ENCODE measurements at regions not wholly inside any gene's neighbourhood (a gene's known extent, or its start where the extent isn't known, plus 50 kb on each side); places are given as distances from the start of the nearest gene placed in this dataset.

- H3K36me3 ChIP-seq (ENCODE audit: insufficient read depth, low read length) = no peaks in the 10 kb centered on the region
- intact Hi-C loops (cut with micrococcal nuclease) = loop anchor here (1.0 kb wide), 1 partner anchor 31 kb away; no protein-coding TSS in a partner anchor
- Mint-ChIP-seq H3K27ac (no peak overlapping the region), H3K27me3 (peaks cover 0 to 3% of the 10 kb centered on the region in 2 donors), H3K4me1 (peaks cover 0 to 10% (median 0%) of the 10 kb centered on the region in 4 donors), H3K36me3 (no peaks in the 10 kb centered on the region), H3K9me3 (no peaks in the 10 kb centered on the region), H3K4me3 (no peak overlapping the region)
- ChIA-PET CTCF (ENCODE audit: partially characterized antibody) (no interaction called here), POLR2A (ENCODE audit: partially characterized antibody) (no interaction called here)
- no peak for DNase-seq
- H3K4me1 ChIP-seq (ENCODE audit: insufficient read depth, low read length) = no peaks in the 10 kb centered on the region
- H3K27ac ChIP-seq (ENCODE audit: low read depth, low read length) = no peak overlapping the region
- no peak overlapping the region for H3K4me3 ChIP-seq (ENCODE audit: low read length in 2 of 2)
- no peaks in the 10 kb centered on the region for H3K9me3 ChIP-seq (ENCODE audit: control insufficient read depth in 1 of 2, low read length in 2 of 2)
- no peaks in the 10 kb centered on the region for H3K27me3 ChIP-seq (ENCODE audit: insufficient read depth, low read length)
Measured at GRCh38 chr6:150456466-150456865, 87.7 kb downstream of the IYD start.

- H3K27me3 Mint-ChIP-seq = peaks cover 0 to 3% of the 10 kb centered on the region in 2 donors
Measured at GRCh38 chr6:150456902-150457643, 88.3 kb downstream of the IYD start.

GRCh38 chr6:150458579-150458978 is 89.8 kb downstream of the IYD start:
- H3K36me3 ChIP-seq (ENCODE audit: insufficient read depth, low read length) = no peaks in the 10 kb centered on the region
- Mint-ChIP-seq H3K27ac (no peak overlapping the region), H3K36me3 (no peaks in the 10 kb centered on the region), H3K4me3 (no peak overlapping the region), H3K27me3 (peaks cover 0 to 3% of the 10 kb centered on the region in 2 donors), H3K9me3 (no peaks in the 10 kb centered on the region), H3K4me1 (peaks cover 0 to 10% (median 0%) of the 10 kb centered on the region in 4 donors)
- ChIA-PET POLR2A (ENCODE audit: partially characterized antibody) (no interaction called here), CTCF (ENCODE audit: partially characterized antibody) (no interaction called here)
- H3K4me1 ChIP-seq (ENCODE audit: insufficient read depth, low read length) = no peaks in the 10 kb centered on the region
- H3K27ac ChIP-seq (ENCODE audit: low read depth, low read length) = no peak overlapping the region
- intact Hi-C loops (cut with micrococcal nuclease) = no loop called here
- no peak for DNase-seq
- H3K4me3 ChIP-seq (ENCODE audit: low read length in 2 of 2) = no peak overlapping the region
- no peaks in the 10 kb centered on the region for H3K27me3 ChIP-seq (ENCODE audit: insufficient read depth, low read length)
- H3K9me3 ChIP-seq (ENCODE audit: control insufficient read depth in 1 of 2, low read length in 2 of 2) = no peaks in the 10 kb centered on the region

More at GRCh38 chr6:150456902-150457643, 88.3 kb downstream of the IYD start:
- Mint-ChIP-seq H3K4me1 (peaks cover 0 to 10% (median 0%) of the 10 kb centered on the region in 4 donors), H3K36me3 (no peaks in the 10 kb centered on the region), H3K27ac (no peak overlapping the region), H3K4me3 (no peak overlapping the region), H3K9me3 (no peaks in the 10 kb centered on the region)
- no peak for DNase-seq
- no peaks in the 10 kb centered on the region for H3K36me3 ChIP-seq (ENCODE audit: insufficient read depth, low read length)
- no peak overlapping the region for H3K4me3 ChIP-seq (ENCODE audit: low read length in 2 of 2)
- no peaks in the 10 kb centered on the region for H3K9me3 ChIP-seq (ENCODE audit: control insufficient read depth in 1 of 2, low read length in 2 of 2)
- H3K4me1 ChIP-seq (ENCODE audit: insufficient read depth, low read length) = no peaks in the 10 kb centered on the region
- no peak overlapping the region for H3K27ac ChIP-seq (ENCODE audit: low read depth, low read length)
- intact Hi-C loops (cut with micrococcal nuclease) = loop anchor here (1.0 kb wide), 1 partner anchor 32 kb away; no protein-coding TSS in a partner anchor
- ChIA-PET CTCF (ENCODE audit: partially characterized antibody) (no interaction called here), POLR2A (ENCODE audit: partially characterized antibody) (no interaction called here)
- H3K27me3 ChIP-seq (ENCODE audit: insufficient read depth, low read length) = no peaks in the 10 kb centered on the region

- no peaks in the 10 kb centered on the region for H3K9me3 ChIP-seq (ENCODE audit: control insufficient read depth in 1 of 2, low read length in 2 of 2)
- Mint-ChIP-seq H3K4me3 (no peak overlapping the region), H3K36me3 (no peaks in the 10 kb centered on the region), H3K9me3 (no peaks in the 10 kb centered on the region), H3K27ac (no peak overlapping the region), H3K27me3 (peaks cover 0 to 1% of the 10 kb centered on the region in 2 donors), H3K4me1 (no peaks in the 10 kb centered on the region)
- no peak overlapping the region for H3K27ac ChIP-seq (ENCODE audit: low read depth, low read length)
- ChIA-PET POLR2A (ENCODE audit: partially characterized antibody) (no interaction called here), CTCF (ENCODE audit: partially characterized antibody) (no interaction called here)
- no peaks in the 10 kb centered on the region for H3K36me3 ChIP-seq (ENCODE audit: insufficient read depth, low read length)
- no peaks in the 10 kb centered on the region for H3K4me1 ChIP-seq (ENCODE audit: insufficient read depth, low read length)
- intact Hi-C loops (cut with micrococcal nuclease) = no loop called here
- no peak overlapping the region for H3K4me3 ChIP-seq (ENCODE audit: low read length in 2 of 2)
- no peak for DNase-seq
- H3K27me3 ChIP-seq (ENCODE audit: insufficient read depth, low read length) = no peaks in the 10 kb centered on the region
Measured at GRCh38 chr6:150463852-150464251, 95.0 kb downstream of the IYD start.

GRCh38 chr6:150464966-150465365 is 96.2 kb downstream of the IYD start:
- no peaks in the 10 kb centered on the region for H3K9me3 ChIP-seq (ENCODE audit: control insufficient read depth in 1 of 2, low read length in 2 of 2)
- Mint-ChIP-seq H3K4me3 (no peak overlapping the region), H3K9me3 (no peaks in the 10 kb centered on the region), H3K36me3 (no peaks in the 10 kb centered on the region), H3K27me3 (peaks cover 0 to 1% of the 10 kb centered on the region in 2 donors), H3K27ac (no peak overlapping the region), H3K4me1 (no peaks in the 10 kb centered on the region)
- intact Hi-C loops (cut with micrococcal nuclease) = no loop called here
- ChIA-PET CTCF (ENCODE audit: partially characterized antibody) (no interaction called here), POLR2A (ENCODE audit: partially characterized antibody) (no interaction called here)
- no peaks in the 10 kb centered on the region for H3K36me3 ChIP-seq (ENCODE audit: insufficient read depth, low read length)
- H3K27me3 ChIP-seq (ENCODE audit: insufficient read depth, low read length) = no peaks in the 10 kb centered on the region
- H3K27ac ChIP-seq (ENCODE audit: low read depth, low read length) = no peak overlapping the region
- H3K4me1 ChIP-seq (ENCODE audit: insufficient read depth, low read length) = no peaks in the 10 kb centered on the region
- DNase-seq = no peak
- H3K4me3 ChIP-seq (ENCODE audit: low read length in 2 of 2) = no peak overlapping the region

GRCh38 chr6:150465610-150466009 is 96.8 kb downstream of the IYD start:
- Histone ChIP-seq H3K4me1 (ENCODE audit: insufficient read depth, low read length) (no peaks in the 10 kb centered on the region), H3K27me3 (ENCODE audit: insufficient read depth, low read length) (no peaks in the 10 kb centered on the region), H3K27ac (ENCODE audit: low read depth, low read length) (no peak overlapping the region), H3K9me3 (ENCODE audit: control insufficient read depth in 1 of 2, low read length in 2 of 2) (no peaks in the 10 kb centered on the region), H3K4me3 (ENCODE audit: low read length in 2 of 2) (no peak overlapping the region), H3K36me3 (ENCODE audit: insufficient read depth, low read length) (no peaks in the 10 kb centered on the region)
- Mint-ChIP-seq H3K27me3 (no peaks in the 10 kb centered on the region), H3K4me1 (no peaks in the 10 kb centered on the region), H3K27ac (no peak overlapping the region), H3K4me3 (no peak overlapping the region), H3K9me3 (no peaks in the 10 kb centered on the region), H3K36me3 (no peaks in the 10 kb centered on the region)
- intact Hi-C loops (cut with micrococcal nuclease) = no loop called here
- no peak for DNase-seq
- POLR2A ChIA-PET (ENCODE audit: partially characterized antibody) = no interaction called here
- CTCF ChIA-PET (ENCODE audit: partially characterized antibody) = no interaction called here

GRCh38 chr6:150466196-150466595 is 97.4 kb downstream of the IYD start:
- Histone ChIP-seq H3K27me3 (ENCODE audit: insufficient read depth, low read length) (no peaks in the 10 kb centered on the region), H3K9me3 (ENCODE audit: control insufficient read depth in 1 of 2, low read length in 2 of 2) (no peaks in the 10 kb centered on the region), H3K36me3 (ENCODE audit: insufficient read depth, low read length) (no peaks in the 10 kb centered on the region), H3K4me1 (ENCODE audit: insufficient read depth, low read length) (no peaks in the 10 kb centered on the region), H3K4me3 (ENCODE audit: low read length in 2 of 2) (no peak overlapping the region), H3K27ac (ENCODE audit: low read depth, low read length) (no peak overlapping the region)
- peaks cover 0 to 1% of the 10 kb centered on the region in 2 donors for H3K27me3 Mint-ChIP-seq
- ChIA-PET CTCF (ENCODE audit: partially characterized antibody) (no interaction called here), POLR2A (ENCODE audit: partially characterized antibody) (no interaction called here)
- H3K36me3 Mint-ChIP-seq = no peaks in the 10 kb centered on the region
- no peaks in the 10 kb centered on the region for H3K4me1 Mint-ChIP-seq
- no peak overlapping the region for H3K27ac Mint-ChIP-seq
- no peak for DNase-seq
- H3K9me3 Mint-ChIP-seq = no peaks in the 10 kb centered on the region
- intact Hi-C loops (cut with micrococcal nuclease) = no loop called here
- H3K4me3 Mint-ChIP-seq = no peak overlapping the region

Measured in CD4-positive, alpha-beta memory T cell (primary cell).